ENCODE measurements at regions not wholly inside any gene's neighbourhood (a gene's known extent, or its start where the extent isn't known, plus 50 kb on each side); places are given as distances from the start of the nearest gene placed in this dataset.

- no peak for TF ChIP-seq GATA1 (IDR thresholded peaks at IDR 0.05; ENCODE audit: low read depth, low read length)
- no peak for TF ChIP-seq POLR2A (IDR thresholded peaks at IDR 0.05; ENCODE audit: low read length)
- DNase-seq, result no peak
These were observed 171.6 kb upstream of the PIEZO2 start for GRCh38 chr18:11320986-11321385.

- no peak for TF ChIP-seq GATA1 (IDR thresholded peaks at IDR 0.05; ENCODE audit: low read depth, low read length)
- TF ChIP-seq POLR2A (IDR thresholded peaks at IDR 0.05; ENCODE audit: low read length), result no peak
- DNase-seq, result no peak
These were observed 167.2 kb upstream of the PIEZO2 start for GRCh38 chr18:11316546-11316945.

GRCh38 chr18:11310476-11311086 lies 161.2 kb upstream of the PIEZO2 start:
- TF ChIP-seq POLR2A (IDR thresholded peaks at IDR 0.05; ENCODE audit: low read length) (no peak), GATA1 (IDR thresholded peaks at IDR 0.05; ENCODE audit: low read depth, low read length) (no peak)
- DNase-seq, result peak; percentile 50 to 72

GRCh38 chr18:11309172-11309571 lies 159.8 kb upstream of the PIEZO2 start:
- TF ChIP-seq GATA1 (IDR thresholded peaks at IDR 0.05; ENCODE audit: low read depth, low read length) (no peak), POLR2A (IDR thresholded peaks at IDR 0.05; ENCODE audit: low read length) (no peak)
- peak in 1 of 2 experiments; percentile 7 for DNase-seq

- TF ChIP-seq POLR2A (IDR thresholded peaks at IDR 0.05; ENCODE audit: low read length), result no peak
- no peak for TF ChIP-seq GATA1 (IDR thresholded peaks at IDR 0.05; ENCODE audit: low read depth, low read length)
- DNase-seq, result no peak
These were observed 159.1 kb upstream of the PIEZO2 start for GRCh38 chr18:11308499-11308898.

- no peak for DNase-seq
- TF ChIP-seq POLR2A (IDR thresholded peaks at IDR 0.05; ENCODE audit: low read length) (no peak), GATA1 (IDR thresholded peaks at IDR 0.05; ENCODE audit: low read depth, low read length) (no peak)
These were observed 158.3 kb upstream of the PIEZO2 start for GRCh38 chr18:11307716-11308115.

- no peak for DNase-seq
- TF ChIP-seq POLR2A (IDR thresholded peaks at IDR 0.05; ENCODE audit: low read length), result no peak
- TF ChIP-seq GATA1 (IDR thresholded peaks at IDR 0.05; ENCODE audit: low read depth, low read length), result no peak
These were observed 156.1 kb upstream of the PIEZO2 start for GRCh38 chr18:11305507-11305906.

GRCh38 chr18:11304928-11305327 lies 155.6 kb upstream of the PIEZO2 start:
- TF ChIP-seq POLR2A (IDR thresholded peaks at IDR 0.05; ENCODE audit: low read length), result no peak
- TF ChIP-seq GATA1 (IDR thresholded peaks at IDR 0.05; ENCODE audit: low read depth, low read length), result no peak
- DNase-seq, result no peak

GRCh38 chr18:11296946-11297345 lies 147.6 kb upstream of the PIEZO2 start:
- DNase-seq, result no peak
- TF ChIP-seq GATA1 (IDR thresholded peaks at IDR 0.05; ENCODE audit: low read depth, low read length), result no peak
- no peak for TF ChIP-seq POLR2A (IDR thresholded peaks at IDR 0.05; ENCODE audit: low read length)

- TF ChIP-seq POLR2A (IDR thresholded peaks at IDR 0.05; ENCODE audit: low read length), result no peak
- no peak for TF ChIP-seq GATA1 (IDR thresholded peaks at IDR 0.05; ENCODE audit: low read depth, low read length)
- no peak for DNase-seq
These were observed 144.4 kb upstream of the PIEZO2 start for GRCh38 chr18:11293794-11294193.

- no peak for TF ChIP-seq POLR2A (IDR thresholded peaks at IDR 0.05; ENCODE audit: low read length)
- no peak for TF ChIP-seq GATA1 (IDR thresholded peaks at IDR 0.05; ENCODE audit: low read depth, low read length)
These were observed 141.4 kb upstream of the PIEZO2 start for GRCh38 chr18:11290786-11291185.

GRCh38 chr18:11289248-11289647 lies 139.9 kb upstream of the PIEZO2 start:
- TF ChIP-seq POLR2A (IDR thresholded peaks at IDR 0.05; ENCODE audit: low read length) (no peak), GATA1 (IDR thresholded peaks at IDR 0.05; ENCODE audit: low read depth, low read length) (no peak)
- DNase-seq, result no peak

More at GRCh38 chr18:11290786-11291185, 141.4 kb upstream of the PIEZO2 start:
- no peak for DNase-seq

GRCh38 chr18:11288401-11288800 lies 139.0 kb upstream of the PIEZO2 start:
- no peak for DNase-seq
- TF ChIP-seq GATA1 (IDR thresholded peaks at IDR 0.05; ENCODE audit: low read depth, low read length) (no peak), POLR2A (IDR thresholded peaks at IDR 0.05; ENCODE audit: low read length) (no peak)

- DNase-seq, result no peak
- TF ChIP-seq GATA1 (IDR thresholded peaks at IDR 0.05; ENCODE audit: low read depth, low read length) (no peak), POLR2A (IDR thresholded peaks at IDR 0.05; ENCODE audit: low read length) (no peak)
These were observed 137.1 kb upstream of the PIEZO2 start for GRCh38 chr18:11286431-11286830.

GRCh38 chr18:11284811-11285210 lies 135.4 kb upstream of the PIEZO2 start:
- no peak for DNase-seq
- TF ChIP-seq GATA1 (IDR thresholded peaks at IDR 0.05; ENCODE audit: low read depth, low read length) (no peak), POLR2A (IDR thresholded peaks at IDR 0.05; ENCODE audit: low read length) (no peak)
